GM20000 (cell line): ENCODE measurements at regions not wholly inside any gene's neighbourhood (a gene's known extent, or its start where the extent isn't known, plus 50 kb on each side); places are given as distances from the start of the nearest gene placed in this dataset.
"Not testable (repeated sequence)": the region's sequence is repeated elsewhere in the genome, so short reads cannot be mapped to it uniquely, and the experiment has no call there.

Experiments used
- DNase-seq: peaks from one replicate; pipeline ENCODE4 v3.0.0; 2012; ENCODE audit warnings: low spot score
- TF ChIP-seq, protein P1 (sequence below): IDR thresholded peaks from 2 replicates; pipeline ENCODE4 v1.5.1; 2012; ENCODE audit warnings: mild to moderate bottlenecking, control low read depth; ENCODE audit errors: extremely low read depth, missing control alignments

DNA sequence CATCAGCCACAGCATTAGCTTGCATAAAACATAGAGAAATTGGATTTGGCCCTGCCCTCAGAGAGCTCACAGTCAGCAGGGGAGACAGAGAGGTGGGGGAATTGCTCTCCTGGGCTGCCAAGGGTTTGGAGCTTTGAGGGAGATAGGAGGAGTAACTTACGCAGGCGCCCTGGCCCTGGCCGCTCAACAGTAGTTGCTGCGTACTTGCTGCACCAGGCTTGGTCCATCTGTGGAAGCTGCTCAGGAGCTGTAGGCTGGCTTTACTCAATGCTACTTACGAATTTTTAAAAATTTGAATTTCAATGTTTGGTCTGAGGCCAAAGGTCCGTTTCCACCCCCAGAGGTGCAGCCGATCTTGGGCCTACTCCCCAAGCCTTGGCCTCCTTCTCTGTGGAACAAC is 83.3 kb downstream of the CPZ start:
- TF ChIP-seq, protein P1, sequence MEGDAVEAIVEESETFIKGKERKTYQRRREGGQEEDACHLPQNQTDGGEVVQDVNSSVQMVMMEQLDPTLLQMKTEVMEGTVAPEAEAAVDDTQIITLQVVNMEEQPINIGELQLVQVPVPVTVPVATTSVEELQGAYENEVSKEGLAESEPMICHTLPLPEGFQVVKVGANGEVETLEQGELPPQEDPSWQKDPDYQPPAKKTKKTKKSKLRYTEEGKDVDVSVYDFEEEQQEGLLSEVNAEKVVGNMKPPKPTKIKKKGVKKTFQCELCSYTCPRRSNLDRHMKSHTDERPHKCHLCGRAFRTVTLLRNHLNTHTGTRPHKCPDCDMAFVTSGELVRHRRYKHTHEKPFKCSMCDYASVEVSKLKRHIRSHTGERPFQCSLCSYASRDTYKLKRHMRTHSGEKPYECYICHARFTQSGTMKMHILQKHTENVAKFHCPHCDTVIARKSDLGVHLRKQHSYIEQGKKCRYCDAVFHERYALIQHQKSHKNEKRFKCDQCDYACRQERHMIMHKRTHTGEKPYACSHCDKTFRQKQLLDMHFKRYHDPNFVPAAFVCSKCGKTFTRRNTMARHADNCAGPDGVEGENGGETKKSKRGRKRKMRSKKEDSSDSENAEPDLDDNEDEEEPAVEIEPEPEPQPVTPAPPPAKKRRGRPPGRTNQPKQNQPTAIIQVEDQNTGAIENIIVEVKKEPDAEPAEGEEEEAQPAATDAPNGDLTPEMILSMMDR = no peak
- DNase-seq = no peak

DNA sequence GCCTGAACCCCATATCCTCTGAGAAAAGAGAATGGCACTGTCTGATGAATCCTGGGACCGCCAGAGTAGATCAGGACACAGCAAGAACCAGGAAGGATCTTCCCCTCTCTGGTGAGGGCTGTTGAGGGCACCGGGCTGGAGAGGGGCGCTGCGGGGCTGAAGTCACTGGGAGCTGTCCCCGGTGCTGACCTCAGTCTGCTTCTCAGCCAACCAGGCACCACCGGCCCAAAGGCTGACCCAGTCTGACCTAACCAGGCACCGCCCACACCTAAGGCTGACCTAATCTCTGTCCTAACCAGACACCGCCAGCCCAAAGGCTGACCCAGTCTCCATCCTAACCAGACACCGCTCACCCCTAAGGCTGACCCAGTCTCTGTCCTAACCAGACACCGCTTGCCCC is 82.8 kb downstream of the CPZ start:
- DNase-seq = no peak
- TF ChIP-seq, protein P1 = no peak

DNA sequence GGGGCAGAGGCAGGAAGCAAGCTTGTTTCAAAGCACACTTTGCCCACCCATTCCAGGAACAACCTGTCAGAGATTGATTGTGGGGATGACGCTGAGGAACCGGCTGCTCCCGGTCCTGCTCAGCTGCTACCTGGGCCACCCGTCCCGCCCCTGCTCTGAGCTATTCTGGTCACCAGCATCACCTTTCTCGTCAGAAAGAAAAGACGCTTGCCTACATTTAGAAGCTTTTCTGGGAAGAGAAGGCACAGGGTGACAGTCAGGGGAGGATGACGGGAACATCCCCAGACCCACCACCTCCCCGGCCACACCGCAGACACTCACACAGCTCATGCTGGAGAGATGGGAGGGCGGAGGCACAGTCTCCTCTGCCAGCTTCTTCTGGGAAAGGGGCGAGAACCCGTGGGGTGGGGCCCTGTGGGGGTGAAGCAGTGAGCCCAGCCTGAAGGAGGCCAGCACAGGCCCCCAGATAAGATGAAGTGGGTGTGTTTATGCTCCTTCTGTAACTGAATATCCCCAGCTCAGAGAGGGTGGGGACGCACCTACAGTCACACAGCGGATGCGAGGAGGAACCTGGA is 81.8 kb downstream of the CPZ start:
- TF ChIP-seq, protein P1 = no peak
- DNase-seq = no peak

DNA sequence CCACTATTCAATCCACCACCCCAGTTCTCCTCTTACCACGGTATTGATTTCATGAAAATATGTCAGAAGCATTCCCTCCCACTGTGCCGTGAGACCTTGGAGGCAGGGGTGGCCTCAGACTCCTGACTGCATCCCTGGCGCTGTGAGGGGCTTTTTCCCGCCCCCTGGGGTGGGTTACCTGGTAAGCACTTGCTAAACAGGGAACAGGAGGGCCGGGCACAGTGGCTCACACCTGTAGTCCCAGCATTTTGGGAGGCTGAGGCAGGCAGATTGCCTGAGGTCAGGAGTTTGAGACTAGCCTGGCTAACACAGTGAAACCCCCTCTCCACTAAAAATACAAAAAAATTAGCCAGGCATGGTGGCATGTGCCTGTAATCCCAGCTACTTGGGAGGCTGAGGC is 80.5 kb downstream of the CPZ start:
- not testable (repeated sequence) for DNase-seq

DNA sequence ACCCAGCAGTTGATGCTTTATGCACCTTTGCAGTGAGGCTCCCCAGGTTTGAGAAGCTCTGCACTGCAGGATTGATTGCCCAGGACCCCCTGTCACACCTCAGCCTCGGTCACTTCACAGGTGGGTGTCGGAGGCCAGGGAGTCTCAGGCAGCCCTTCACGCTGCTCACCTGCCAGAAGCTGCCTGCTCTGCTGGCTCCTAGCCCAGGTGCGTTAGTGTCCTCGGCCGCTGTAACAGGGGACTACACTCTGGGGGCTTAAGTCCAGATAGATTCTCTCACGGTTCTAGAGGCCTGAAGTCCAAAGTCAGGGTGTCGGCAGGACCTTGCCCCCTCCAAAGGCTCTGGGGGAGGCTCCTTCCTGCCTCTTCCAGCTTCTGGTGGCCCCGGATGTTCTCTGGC is 79.9 kb downstream of the CPZ start:
- TF ChIP-seq, protein P1 = no peak
- no peak for DNase-seq

DNA sequence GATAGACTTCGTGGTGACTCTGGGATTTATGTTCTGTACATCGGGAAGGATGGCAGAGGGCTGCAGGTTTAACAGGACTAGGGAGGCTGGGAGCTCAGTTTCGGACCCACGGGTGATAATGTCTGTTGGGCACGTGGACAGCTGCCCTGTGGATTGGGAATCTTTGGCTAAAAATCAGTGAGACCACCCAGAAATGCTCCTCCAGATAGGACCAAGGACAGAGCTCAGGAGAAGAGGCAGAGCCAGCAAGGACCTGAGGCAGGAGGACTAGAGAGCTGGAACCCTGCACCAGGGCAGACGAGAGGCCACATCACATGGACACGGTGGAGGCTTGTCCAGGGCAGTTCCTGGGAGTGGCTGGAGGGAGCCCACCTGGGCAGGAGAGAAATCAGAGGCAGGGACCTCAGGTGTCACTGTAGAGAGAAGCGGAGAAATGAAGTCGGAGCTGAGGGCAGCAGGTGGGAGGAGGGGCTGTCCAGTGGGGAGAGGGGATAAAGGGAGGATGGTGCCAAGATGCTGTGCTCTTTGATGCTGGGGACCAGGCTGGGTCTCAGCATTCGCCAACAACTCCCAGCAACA is 79.2 kb downstream of the CPZ start:
- TF ChIP-seq, protein P1 = no peak
- DNase-seq = no peak
